Thoracic aorta (tissue), 2 donors: ENCODE measurements at regions not wholly inside any gene's neighbourhood (a gene's known extent, or its start where the extent isn't known, plus 50 kb on each side); places are given as distances from the start of the nearest gene placed in this dataset.
A peak's percentile ranks its signal among the peaks of the same experiment; 100 is the strongest.

Experiments
- ATAC-seq: fragments of 150-250 bp; one replicate; pipeline ENCODE4 v1.8.0; 2017; ENCODE audit warnings: low read depth; ENCODE audit not compliant: insufficient number of reproducible peaks, low FRiP score
- DNase-seq: peaks from one replicate; pipeline ENCODE4 v3.0.0-alpha.2; 2020; ENCODE audit warnings: low spot score
- H3K27ac ChIP-seq, 2 donors: fragments of 200-600 bp; sonication (generic); 1 replicate in 1 of 2; 2 replicates in 1 of 2; pipeline ENCODE4 v1.5.1; 2016; ENCODE audit warnings: mild to moderate bottlenecking in 2 of 2, moderate library complexity in 2 of 2
- H3K27me3 ChIP-seq: fragments of 200-600 bp; sonication (generic); replicated peaks from 2 replicates; pipeline ENCODE4 v1.6.0; 2016; ENCODE audit warnings: mild to moderate bottlenecking; ENCODE audit not compliant: insufficient read depth
- H3K36me3 ChIP-seq: fragments of 200-600 bp; sonication (generic); one replicate; pipeline ENCODE4 v1.5.1; 2016
- H3K4me1 ChIP-seq, 2 donors: fragments of 200-600 bp; sonication (generic); 1 replicate in 1 of 2; 2 replicates in 1 of 2; pipeline versions ENCODE4 v1.5.1 to v1.6.0; 2016; ENCODE audit warnings: low read depth in 2 of 2, mild to moderate bottlenecking in 1 of 2; ENCODE audit not compliant: control insufficient read depth in 1 of 2
- H3K4me3 ChIP-seq: fragments of 200-600 bp; sonication (generic); 2 replicates; pipeline ENCODE4 v1.5.1; 2016; ENCODE audit warnings: mild to moderate bottlenecking
- H3K9me3 ChIP-seq: fragments of 200-600 bp; sonication (generic); 2 replicates; pipeline ENCODE4 v1.5.1; 2016
- CTCF ChIP-seq: fragments of 200-600 bp; sonication (generic); IDR thresholded peaks from one replicate; pipeline ENCODE4 v1.5.1; 2019; ENCODE audit warnings: antibody characterized with exemption

- H3K27ac ChIP-seq: no peak overlapping the region
- no peaks in the 10 kb centered on the region for H3K36me3 ChIP-seq
- no peaks in the 10 kb centered on the region for H3K9me3 ChIP-seq
- peak; percentile 48 for TF ChIP-seq CTCF
- no peak overlapping the region for H3K4me3 ChIP-seq
- H3K4me1 ChIP-seq: peaks cover 9 to 41% of the 10 kb centered on the region in 2 donors
- H3K27me3 ChIP-seq: no peaks in the 10 kb centered on the region
- no peak for ATAC-seq
- DNase-seq: no peak
Measured at GRCh38 chr4:128565565-128566186, 243.8 kb upstream of the JADE1 start.

- ATAC-seq (no peak), DNase-seq (no peak)
- H3K4me1 ChIP-seq: peaks cover 8 to 35% of the 10 kb centered on the region in 2 donors
- H3K36me3 ChIP-seq: no peaks in the 10 kb centered on the region
- no peaks in the 10 kb centered on the region for H3K27me3 ChIP-seq
- no peak overlapping the region for H3K4me3 ChIP-seq
- no peaks in the 10 kb centered on the region for H3K9me3 ChIP-seq
- no peak for TF ChIP-seq CTCF
- no peak overlapping the region for H3K27ac ChIP-seq
Measured at GRCh38 chr4:128565054-128565453, 244.4 kb upstream of the JADE1 start.

- Histone ChIP-seq H3K9me3 (no peaks in the 10 kb centered on the region), H3K36me3 (no peaks in the 10 kb centered on the region), H3K27me3 (no peaks in the 10 kb centered on the region), H3K4me3 (peak overlapping the region; percentile 47), H3K27ac (peak overlapping the region in 1 of 2 donors; percentile 38), H3K4me1 (peaks cover 8 to 35% of the 10 kb centered on the region in 2 donors)
- TF ChIP-seq CTCF: no peak
- ATAC-seq: no peak
- no peak for DNase-seq
Measured at GRCh38 chr4:128564081-128564630, 245.3 kb upstream of the JADE1 start.

GRCh38 chr4:128560754-128561495, 248.6 kb upstream of the JADE1 start:
- no peak for TF ChIP-seq CTCF
- peak overlapping the region; percentile 9 to 37 for H3K27ac ChIP-seq
- no peaks in the 10 kb centered on the region for H3K9me3 ChIP-seq
- H3K27me3 ChIP-seq: no peaks in the 10 kb centered on the region
- no peak overlapping the region for H3K4me3 ChIP-seq
- H3K4me1 ChIP-seq: peaks cover 8 to 36% of the 10 kb centered on the region in 2 donors
- no peak for DNase-seq
- H3K36me3 ChIP-seq: no peaks in the 10 kb centered on the region
- no peak for ATAC-seq

- H3K36me3 ChIP-seq: no peaks in the 10 kb centered on the region
- DNase-seq: no peak
- no peak for TF ChIP-seq CTCF
- no peaks in the 10 kb centered on the region for H3K9me3 ChIP-seq
- H3K4me1 ChIP-seq: peaks cover 8 to 40% of the 10 kb centered on the region in 2 donors
- H3K4me3 ChIP-seq: no peak overlapping the region
- ATAC-seq: no peak
- peak overlapping the region; percentile 54 to 60 for H3K27ac ChIP-seq
- no peaks in the 10 kb centered on the region for H3K27me3 ChIP-seq
Measured at GRCh38 chr4:128558896-128559679, 250.4 kb upstream of the JADE1 start.
